Mucosa of descending colon (tissue), 3 donors: ENCODE measurements at regions not wholly inside any gene's neighbourhood (a gene's known extent, or its start where the extent isn't known, plus 50 kb on each side); places are given as distances from the start of the nearest gene placed in this dataset.

ENCODE experiments used
- ATAC-seq: fragments of 200-7000 bp; cut with Tn5 transposase; one replicate; pipeline ENCODE4 v1.9.1; 2020; ENCODE audit warnings: mild to moderate bottlenecking, moderate library complexity
- DNase-seq, 3 donors: peaks; one replicate each; pipeline ENCODE4 v3.0.0-alpha.2; 2020
- H3K36me3 ChIP-seq: fragments of 200-600 bp; one replicate; pipeline ENCODE4 v1.8.0; 2021; ENCODE audit warnings: low read depth, mild to moderate bottlenecking
- H3K4me1 ChIP-seq: fragments of 200-600 bp; one replicate; pipeline ENCODE4 v1.8.0; 2021; ENCODE audit warnings: low read depth, mild to moderate bottlenecking
- H3K4me3 ChIP-seq: fragments of 200-600 bp; one replicate; pipeline ENCODE4 v1.8.0; 2021; ENCODE audit warnings: mild to moderate bottlenecking
- H3K9me3 ChIP-seq: fragments of 200-600 bp; one replicate; pipeline ENCODE4 v1.8.0; 2021; ENCODE audit warnings: mild to moderate bottlenecking
- intact Hi-C, 2 donors: fragments of 100-400 bp; cut with DNase I in 1 of 2; cut with micrococcal nuclease in 1 of 2; formaldehyde crosslinking; loops; one replicate each; pipeline versions ENCODE4 v1.11.0 to v1.11.1; 2022; cut with DNase I, micrococcal nuclease
- TF ChIP-seq, protein P1 (sequence below): fragments of 200-600 bp; IDR thresholded peaks from one replicate; pipeline ENCODE4 v1.8.0; 2022; ENCODE audit warnings: antibody characterized with exemption, mild to moderate bottlenecking
- donor health status: DM: no; HTN: no; CAD: no; lungs with moderate emphysema.
- donor health status: DM: no; HTN: no; CAD: no.
- donor health status: DM: no; HTN: yes; CAD: no.

DNA sequence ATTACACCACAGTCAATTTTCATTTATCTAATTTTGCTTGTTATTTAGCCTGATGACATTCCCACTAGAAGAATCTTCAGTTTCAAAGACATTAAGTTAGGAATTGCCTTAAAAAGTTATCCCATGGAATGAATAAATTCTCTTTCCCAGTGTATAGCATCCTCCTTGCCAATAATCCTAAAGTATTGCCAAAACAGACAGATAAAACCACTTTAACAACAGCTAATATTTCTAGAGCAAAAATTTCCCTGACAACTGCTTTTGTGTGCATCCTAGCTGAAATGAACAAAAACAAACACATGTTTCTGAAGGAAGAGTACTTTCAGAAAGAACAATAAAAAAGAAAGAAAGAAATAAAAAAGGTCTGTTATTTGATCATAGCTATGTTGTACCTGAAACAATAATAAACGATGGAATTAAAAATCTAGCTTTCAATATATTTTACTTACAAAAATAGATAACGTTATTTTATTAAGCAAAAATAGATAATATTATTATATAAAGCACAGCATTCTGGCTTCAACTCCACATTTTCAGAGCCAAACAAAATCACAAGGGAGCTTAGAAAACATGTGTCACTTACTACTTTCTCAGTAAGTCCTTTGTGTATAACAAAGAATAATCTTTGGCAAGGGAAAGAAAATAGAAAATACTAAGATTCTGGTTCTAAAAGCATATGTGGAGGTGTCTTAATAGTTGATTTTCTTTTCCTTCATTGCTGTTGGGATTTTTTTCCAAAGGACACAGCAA, 939.0 kb upstream of the CRIM1 start:
- DNase-seq = no peak
- Histone ChIP-seq H3K36me3 (no peaks in the 10 kb centered on the region), H3K4me1 (no peaks in the 10 kb centered on the region), H3K4me3 (no peak overlapping the region), H3K9me3 (no peaks in the 10 kb centered on the region)
- intact Hi-C loops = loop anchor here in 1 of 2 donors (10.0 kb wide), 1 partner anchor 1322 kb away; no protein-coding TSS in a partner anchor
- no peak for ATAC-seq
- TF ChIP-seq, protein P1, sequence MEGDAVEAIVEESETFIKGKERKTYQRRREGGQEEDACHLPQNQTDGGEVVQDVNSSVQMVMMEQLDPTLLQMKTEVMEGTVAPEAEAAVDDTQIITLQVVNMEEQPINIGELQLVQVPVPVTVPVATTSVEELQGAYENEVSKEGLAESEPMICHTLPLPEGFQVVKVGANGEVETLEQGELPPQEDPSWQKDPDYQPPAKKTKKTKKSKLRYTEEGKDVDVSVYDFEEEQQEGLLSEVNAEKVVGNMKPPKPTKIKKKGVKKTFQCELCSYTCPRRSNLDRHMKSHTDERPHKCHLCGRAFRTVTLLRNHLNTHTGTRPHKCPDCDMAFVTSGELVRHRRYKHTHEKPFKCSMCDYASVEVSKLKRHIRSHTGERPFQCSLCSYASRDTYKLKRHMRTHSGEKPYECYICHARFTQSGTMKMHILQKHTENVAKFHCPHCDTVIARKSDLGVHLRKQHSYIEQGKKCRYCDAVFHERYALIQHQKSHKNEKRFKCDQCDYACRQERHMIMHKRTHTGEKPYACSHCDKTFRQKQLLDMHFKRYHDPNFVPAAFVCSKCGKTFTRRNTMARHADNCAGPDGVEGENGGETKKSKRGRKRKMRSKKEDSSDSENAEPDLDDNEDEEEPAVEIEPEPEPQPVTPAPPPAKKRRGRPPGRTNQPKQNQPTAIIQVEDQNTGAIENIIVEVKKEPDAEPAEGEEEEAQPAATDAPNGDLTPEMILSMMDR = no peak

DNA sequence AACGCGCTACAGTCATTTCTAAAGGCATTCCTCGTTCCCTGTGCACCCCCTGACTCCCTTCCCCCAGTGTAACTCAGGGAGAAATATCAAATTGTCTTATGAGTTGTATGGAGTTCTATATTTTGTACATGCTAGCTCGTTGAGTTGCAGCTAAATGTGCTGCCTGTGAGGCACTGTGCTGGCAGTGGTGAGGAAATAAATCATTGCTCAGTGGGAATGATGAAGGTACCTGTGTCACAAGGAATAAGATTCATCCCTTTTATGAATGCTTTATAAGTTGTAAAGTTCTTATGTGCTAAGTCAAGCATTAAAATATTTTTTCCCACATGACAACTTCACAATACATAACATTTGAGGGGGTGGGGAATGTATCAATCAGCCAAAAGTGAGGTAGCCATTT, 939.6 kb upstream of the CRIM1 start:
- Histone ChIP-seq H3K4me1 (no peaks in the 10 kb centered on the region), H3K36me3 (no peaks in the 10 kb centered on the region), H3K4me3 (no peak overlapping the region), H3K9me3 (no peaks in the 10 kb centered on the region)
- TF ChIP-seq, protein P1 = no peak
- DNase-seq = no peak
- ATAC-seq = no peak
- intact Hi-C loops = loop anchor here in 1 of 2 donors (10.0 kb wide), 1 partner anchor 1321 kb away; no protein-coding TSS in a partner anchor

DNA sequence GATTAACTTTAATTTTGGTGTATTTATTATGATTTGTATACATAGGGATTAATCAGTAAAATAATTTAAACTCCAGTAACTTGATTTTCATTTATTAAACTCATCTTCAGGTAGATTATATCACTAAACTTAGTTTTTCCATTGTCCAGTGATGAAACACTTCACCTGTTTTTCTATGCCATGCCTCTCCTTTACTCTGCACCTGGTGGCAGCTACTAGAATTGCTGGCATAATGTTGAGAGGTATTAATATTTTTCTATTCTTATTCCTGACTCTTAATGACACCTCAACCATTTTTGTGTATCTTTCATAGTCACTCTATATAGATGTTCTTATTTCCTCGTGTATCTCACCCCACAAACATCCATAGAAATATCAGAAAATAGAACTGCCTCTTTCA, 940.3 kb upstream of the CRIM1 start:
- ATAC-seq = no peak

DNA sequence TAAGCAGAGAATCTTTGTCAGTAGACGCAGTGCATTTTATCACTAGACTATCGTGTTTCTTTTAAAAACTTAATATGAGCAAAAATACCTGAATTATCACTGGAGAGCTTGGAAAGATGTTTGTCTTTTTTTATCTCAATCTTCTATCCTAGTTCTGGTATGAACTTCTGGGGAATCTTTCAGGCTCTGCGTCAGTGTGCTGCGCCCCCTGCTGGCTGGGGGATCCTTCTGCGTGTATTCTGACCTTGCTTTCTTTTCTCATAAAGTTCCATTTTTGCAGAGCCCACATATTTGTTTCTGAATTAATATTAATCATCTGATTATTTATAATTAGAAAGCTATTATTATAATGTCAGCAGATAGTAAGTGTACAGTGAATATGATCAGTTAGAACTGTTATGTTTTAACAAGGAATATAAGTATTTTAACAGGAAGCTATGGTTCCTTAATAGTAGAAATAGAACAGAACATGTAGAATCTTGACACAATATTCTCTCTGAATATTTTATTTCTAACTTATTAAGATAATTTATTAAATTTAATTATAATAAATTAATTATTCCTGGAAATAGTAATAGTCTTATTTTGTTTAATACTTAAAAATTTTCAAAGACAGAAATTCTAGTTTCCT, 945.0 kb upstream of the CRIM1 start:
- DNase-seq (peak in 2 of 3 donors; percentile 56 to 68), ATAC-seq (peak; percentile 40)
- TF ChIP-seq, protein P1 = peak; percentile 78
- H3K4me1 ChIP-seq = no peaks in the 10 kb centered on the region
- intact Hi-C loops = loop anchor here in 1 of 2 donors (10.0 kb wide), 1 partner anchor 1316 kb away; no protein-coding TSS in a partner anchor
- no peak overlapping the region for H3K4me3 ChIP-seq
- no peaks in the 10 kb centered on the region for H3K36me3 ChIP-seq
- no peaks in the 10 kb centered on the region for H3K9me3 ChIP-seq

More for the DNA sequence above, 940.3 kb upstream of the CRIM1 start:
- intact Hi-C loops = loop anchor here in 1 of 2 donors (10.0 kb wide), 1 partner anchor 1320 kb away; no protein-coding TSS in a partner anchor
- Histone ChIP-seq H3K9me3 (no peaks in the 10 kb centered on the region), H3K36me3 (no peaks in the 10 kb centered on the region), H3K4me1 (no peaks in the 10 kb centered on the region), H3K4me3 (no peak overlapping the region)
- TF ChIP-seq, protein P1 = no peak
- no peak for DNase-seq

DNA sequence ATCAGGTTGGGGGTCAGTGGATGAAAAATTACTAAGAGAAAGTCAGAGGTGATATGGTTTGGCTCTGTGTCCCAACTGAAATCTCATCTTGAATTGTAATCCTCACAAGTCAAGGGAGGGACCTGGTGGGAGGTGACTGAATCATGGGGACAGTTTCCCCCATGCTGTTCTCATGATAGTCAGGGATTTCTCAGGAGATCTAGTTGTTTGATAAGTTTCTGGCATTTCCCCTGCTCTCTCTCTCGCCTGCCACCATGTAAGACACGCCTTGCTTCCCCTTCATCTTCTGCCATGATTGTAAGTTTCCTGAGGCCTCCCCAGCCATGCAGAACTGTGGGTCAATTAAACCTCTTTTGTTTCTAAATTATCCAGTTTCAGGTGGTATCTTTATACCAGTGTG, 945.8 kb upstream of the CRIM1 start:
- ATAC-seq (no peak), DNase-seq (no peak)
- Histone ChIP-seq H3K9me3 (no peaks in the 10 kb centered on the region), H3K4me1 (no peaks in the 10 kb centered on the region), H3K36me3 (no peaks in the 10 kb centered on the region), H3K4me3 (no peak overlapping the region)
- TF ChIP-seq, protein P1 = no peak
- intact Hi-C loops = loop anchor here in 1 of 2 donors (10.0 kb wide), 1 partner anchor 1315 kb away; no protein-coding TSS in a partner anchor
